HL-60 (cell line): ENCODE measurements at regions not wholly inside any gene's neighbourhood (a gene's known extent, or its start where the extent isn't known, plus 50 kb on each side); places are given as distances from the start of the nearest gene placed in this dataset.

Source experiments
- DNase-seq, 2 experiments: peaks; one replicate each; pipeline ENCODE4 v3.0.0-alpha.2; 2010 to 2020; ENCODE audit warnings: low read depth in 1 of 2, low spot score in 1 of 2
- H3K27ac ChIP-seq: fragments of 250-450 bp; sonication (Bioruptor Pico); replicated peaks from 2 replicates; pipeline ENCODE4 v1.5.1; 2020; ENCODE audit warnings: mild to moderate bottlenecking, moderate library complexity
- H3K27me3 ChIP-seq: fragments of 250-450 bp; sonication (Bioruptor Pico); 2 replicates; pipeline ENCODE4 v1.5.1; 2021; ENCODE audit warnings: mild to moderate bottlenecking, moderate library complexity; ENCODE audit not compliant: insufficient read depth, poor library complexity, severe bottlenecking
- H3K4me3 ChIP-seq: replicated peaks from 2 replicates; pipeline ENCODE4 v1.5.1; 2011; ENCODE audit warnings: mild to moderate bottlenecking, control low read depth, low read length; ENCODE audit not compliant: insufficient read depth
- GABPA ChIP-seq: IDR thresholded peaks from 2 replicates; pipeline ENCODE4 v1.6.1; 2012; ENCODE audit warnings: low read depth
- POLR2AphosphoS5 ChIP-seq: IDR thresholded peaks from 2 replicates; pipeline ENCODE4 v1.6.1; 2012; ENCODE audit warnings: low read depth
- SPI1 ChIP-seq: IDR thresholded peaks from 2 replicates; pipeline ENCODE4 v1.6.1; 2012; ENCODE audit warnings: low read depth, mild to moderate bottlenecking, borderline replicate concordance
- TF ChIP-seq, protein P1 (sequence below): IDR thresholded peaks from one replicate; pipeline ENCODE4 v1.5.1; 2011; ENCODE audit warnings: low read length, control low read depth, inconsistent platforms; ENCODE audit not compliant: insufficient read depth
- TF ChIP-seq, protein P2 (sequence below): IDR thresholded peaks from 2 replicates; pipeline ENCODE4 v1.6.1; 2012; ENCODE audit warnings: low read depth; ENCODE audit not compliant: insufficient replicate concordance

DNA sequence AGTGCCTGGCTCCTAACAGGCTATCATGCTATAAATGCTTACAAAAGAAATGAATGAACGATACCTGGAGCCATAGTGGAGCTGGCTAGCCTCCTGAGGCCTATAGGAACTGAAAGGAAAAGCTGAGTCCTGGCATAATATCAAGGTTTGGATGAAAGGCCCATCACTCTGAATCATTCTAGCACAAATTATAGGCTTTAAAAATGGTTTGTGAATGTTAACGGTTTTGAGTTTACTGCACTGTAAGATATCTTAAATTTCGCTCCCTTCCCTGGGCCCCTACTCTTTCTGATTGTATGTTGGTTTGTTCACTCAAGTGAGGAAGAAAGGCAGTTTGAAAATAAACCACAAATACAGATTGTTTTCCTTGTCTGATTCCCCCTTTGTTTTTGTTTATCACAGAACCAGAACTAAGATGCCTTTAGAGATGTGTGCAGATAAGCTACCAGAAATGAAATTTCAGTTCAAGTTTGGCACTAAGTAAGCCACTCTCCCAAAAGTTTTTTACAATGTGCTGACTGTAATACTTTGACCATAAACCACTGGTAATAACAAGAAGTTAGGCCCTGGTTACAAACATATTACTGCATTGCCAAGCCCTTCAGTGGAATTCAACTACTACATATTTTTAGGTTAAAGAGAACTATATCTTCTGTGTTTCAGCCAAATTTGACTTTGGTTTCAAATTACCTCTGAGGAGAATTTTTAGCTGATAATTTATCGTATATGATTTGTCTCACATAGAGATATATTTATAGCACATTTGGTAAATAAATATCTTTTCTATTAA is 89.5 kb downstream of the ALX1 start:
- no peak overlapping the region for H3K27ac ChIP-seq
- H3K4me3 ChIP-seq = no peak overlapping the region
- no peak for DNase-seq
- TF ChIP-seq GABPA (no peak), POLR2AphosphoS5 (no peak), SPI1 (no peak)
- TF ChIP-seq, protein P1, sequence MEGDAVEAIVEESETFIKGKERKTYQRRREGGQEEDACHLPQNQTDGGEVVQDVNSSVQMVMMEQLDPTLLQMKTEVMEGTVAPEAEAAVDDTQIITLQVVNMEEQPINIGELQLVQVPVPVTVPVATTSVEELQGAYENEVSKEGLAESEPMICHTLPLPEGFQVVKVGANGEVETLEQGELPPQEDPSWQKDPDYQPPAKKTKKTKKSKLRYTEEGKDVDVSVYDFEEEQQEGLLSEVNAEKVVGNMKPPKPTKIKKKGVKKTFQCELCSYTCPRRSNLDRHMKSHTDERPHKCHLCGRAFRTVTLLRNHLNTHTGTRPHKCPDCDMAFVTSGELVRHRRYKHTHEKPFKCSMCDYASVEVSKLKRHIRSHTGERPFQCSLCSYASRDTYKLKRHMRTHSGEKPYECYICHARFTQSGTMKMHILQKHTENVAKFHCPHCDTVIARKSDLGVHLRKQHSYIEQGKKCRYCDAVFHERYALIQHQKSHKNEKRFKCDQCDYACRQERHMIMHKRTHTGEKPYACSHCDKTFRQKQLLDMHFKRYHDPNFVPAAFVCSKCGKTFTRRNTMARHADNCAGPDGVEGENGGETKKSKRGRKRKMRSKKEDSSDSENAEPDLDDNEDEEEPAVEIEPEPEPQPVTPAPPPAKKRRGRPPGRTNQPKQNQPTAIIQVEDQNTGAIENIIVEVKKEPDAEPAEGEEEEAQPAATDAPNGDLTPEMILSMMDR = no peak
- TF ChIP-seq, protein P2, sequence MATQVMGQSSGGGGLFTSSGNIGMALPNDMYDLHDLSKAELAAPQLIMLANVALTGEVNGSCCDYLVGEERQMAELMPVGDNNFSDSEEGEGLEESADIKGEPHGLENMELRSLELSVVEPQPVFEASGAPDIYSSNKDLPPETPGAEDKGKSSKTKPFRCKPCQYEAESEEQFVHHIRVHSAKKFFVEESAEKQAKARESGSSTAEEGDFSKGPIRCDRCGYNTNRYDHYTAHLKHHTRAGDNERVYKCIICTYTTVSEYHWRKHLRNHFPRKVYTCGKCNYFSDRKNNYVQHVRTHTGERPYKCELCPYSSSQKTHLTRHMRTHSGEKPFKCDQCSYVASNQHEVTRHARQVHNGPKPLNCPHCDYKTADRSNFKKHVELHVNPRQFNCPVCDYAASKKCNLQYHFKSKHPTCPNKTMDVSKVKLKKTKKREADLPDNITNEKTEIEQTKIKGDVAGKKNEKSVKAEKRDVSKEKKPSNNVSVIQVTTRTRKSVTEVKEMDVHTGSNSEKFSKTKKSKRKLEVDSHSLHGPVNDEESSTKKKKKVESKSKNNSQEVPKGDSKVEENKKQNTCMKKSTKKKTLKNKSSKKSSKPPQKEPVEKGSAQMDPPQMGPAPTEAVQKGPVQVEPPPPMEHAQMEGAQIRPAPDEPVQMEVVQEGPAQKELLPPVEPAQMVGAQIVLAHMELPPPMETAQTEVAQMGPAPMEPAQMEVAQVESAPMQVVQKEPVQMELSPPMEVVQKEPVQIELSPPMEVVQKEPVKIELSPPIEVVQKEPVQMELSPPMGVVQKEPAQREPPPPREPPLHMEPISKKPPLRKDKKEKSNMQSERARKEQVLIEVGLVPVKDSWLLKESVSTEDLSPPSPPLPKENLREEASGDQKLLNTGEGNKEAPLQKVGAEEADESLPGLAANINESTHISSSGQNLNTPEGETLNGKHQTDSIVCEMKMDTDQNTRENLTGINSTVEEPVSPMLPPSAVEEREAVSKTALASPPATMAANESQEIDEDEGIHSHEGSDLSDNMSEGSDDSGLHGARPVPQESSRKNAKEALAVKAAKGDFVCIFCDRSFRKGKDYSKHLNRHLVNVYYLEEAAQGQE = no peak
- no peaks in the 10 kb centered on the region for H3K27me3 ChIP-seq

DNA sequence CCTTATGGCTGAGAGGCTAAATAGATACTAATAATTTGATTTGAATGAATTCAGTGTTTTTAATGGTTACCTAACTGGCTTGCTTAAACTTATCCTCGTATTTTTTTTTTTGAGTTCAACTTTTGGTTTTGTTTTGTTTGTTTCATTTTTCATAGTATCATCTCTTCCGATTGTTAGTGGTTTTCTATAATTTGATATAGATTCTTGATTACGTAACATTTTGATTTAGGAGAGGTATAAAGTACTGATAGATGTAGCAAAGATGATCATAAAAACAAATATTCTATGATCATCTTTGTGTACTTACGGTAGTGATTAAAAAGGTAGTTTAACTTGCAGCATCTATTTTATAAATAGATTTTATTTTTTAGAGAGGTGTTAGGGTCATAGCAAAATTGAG is 93.0 kb downstream of the ALX1 start:
- TF ChIP-seq, protein P1 = no peak
- no peak for TF ChIP-seq GABPA
- H3K27ac ChIP-seq = no peak overlapping the region
- no peak overlapping the region for H3K4me3 ChIP-seq
- no peaks in the 10 kb centered on the region for H3K27me3 ChIP-seq
- DNase-seq = no peak

DNA sequence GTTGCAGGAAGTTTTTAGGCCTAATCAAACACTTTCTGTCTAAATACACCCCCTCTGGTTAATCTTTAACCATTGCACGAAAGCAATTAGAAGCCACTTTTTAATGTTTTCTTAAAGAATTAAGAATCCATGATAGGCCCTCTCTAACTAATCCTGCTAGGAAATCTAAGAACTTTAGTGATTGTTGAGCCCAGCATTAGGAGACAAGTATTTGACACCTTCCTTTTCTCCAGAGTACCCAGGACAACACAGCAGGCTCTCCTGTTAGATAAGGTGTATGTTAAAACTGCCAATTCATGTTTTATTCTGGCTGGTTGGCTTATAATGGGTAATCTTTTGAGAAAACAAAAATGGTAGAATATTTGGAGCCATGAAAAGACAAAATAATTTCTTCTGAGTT is 95.0 kb downstream of the ALX1 start:
- H3K4me3 ChIP-seq = no peak overlapping the region
- TF ChIP-seq, protein P2 = no peak
- TF ChIP-seq POLR2AphosphoS5 = no peak
- TF ChIP-seq, protein P1 = no peak
- no peak for TF ChIP-seq SPI1
- no peak for TF ChIP-seq GABPA
- no peak for DNase-seq
- H3K27me3 ChIP-seq = no peaks in the 10 kb centered on the region
- no peak overlapping the region for H3K27ac ChIP-seq

DNA sequence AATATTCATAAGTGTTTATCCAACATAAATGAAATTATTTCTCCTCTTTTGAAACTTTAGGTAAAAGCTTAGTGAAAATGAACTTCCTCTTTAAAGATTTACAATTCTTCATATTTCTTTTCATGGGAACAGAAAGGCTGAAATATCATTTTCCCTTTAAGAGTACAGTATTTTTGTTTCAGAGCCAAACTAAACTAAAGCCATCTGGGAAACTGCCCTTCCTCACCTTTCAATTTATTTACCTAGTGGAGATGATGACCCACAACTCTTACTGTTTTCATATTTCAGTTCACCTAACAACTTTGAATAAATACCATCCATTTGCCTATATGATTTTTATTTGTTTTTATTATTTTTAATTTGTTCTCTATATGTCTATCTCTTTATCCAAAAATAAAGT is 105.4 kb downstream of the ALX1 start:
- no peak overlapping the region for H3K27ac ChIP-seq
- DNase-seq = no peak
- H3K27me3 ChIP-seq = no peaks in the 10 kb centered on the region
- no peak overlapping the region for H3K4me3 ChIP-seq
- TF ChIP-seq SPI1 (no peak), POLR2AphosphoS5 (no peak), GABPA (no peak)
- TF ChIP-seq, protein P2 = no peak
- TF ChIP-seq, protein P1 = no peak
